ENCODE measurements at regions not wholly inside any gene's neighbourhood (a gene's known extent, or its start where the extent isn't known, plus 50 kb on each side); places are given as distances from the start of the nearest gene placed in this dataset.

- no CpG with 5 or more reads among the region's 5 CpGs for WGBS (ENCODE audit: insufficient coverage, insufficient read length)
- Histone ChIP-seq H3K4me1 (ENCODE audit: control insufficient read depth, insufficient read depth, low read length) (no peaks in the 10 kb centered on the region), H3K4me3 (ENCODE audit: low read length) (no peak overlapping the region), H3K27me3 (ENCODE audit: control insufficient read depth, insufficient read depth, low read length) (no peaks in the 10 kb centered on the region), H3K9me3 (ENCODE audit: control insufficient read depth, insufficient read depth, low read length) (no peaks in the 10 kb centered on the region), H3K27ac (ENCODE audit: low read length) (no peak overlapping the region), H3K36me3 (ENCODE audit: control insufficient read depth, insufficient read depth, low read length) (no peaks in the 10 kb centered on the region)
- no peak for DNase-seq (ENCODE audit: low read depth, low spot score)
These were observed 75.7 kb upstream of the ARNT2 start for GRCh38 chr15:80328496-80328895.

- Histone ChIP-seq H3K36me3 (ENCODE audit: control insufficient read depth, insufficient read depth, low read length) (no peaks in the 10 kb centered on the region), H3K4me3 (ENCODE audit: low read length) (no peak overlapping the region), H3K27ac (ENCODE audit: low read length) (no peak overlapping the region), H3K27me3 (ENCODE audit: control insufficient read depth, insufficient read depth, low read length) (no peaks in the 10 kb centered on the region), H3K4me1 (ENCODE audit: control insufficient read depth, insufficient read depth, low read length) (no peaks in the 10 kb centered on the region), H3K9me3 (ENCODE audit: control insufficient read depth, insufficient read depth, low read length) (no peaks in the 10 kb centered on the region)
- no peak for DNase-seq (ENCODE audit: low read depth, low spot score)
- no CpG with 5 or more reads among the region's 28 CpGs for WGBS (ENCODE audit: insufficient coverage, insufficient read length)
These were observed 72.2 kb upstream of the ARNT2 start for GRCh38 chr15:80331886-80332406.

GRCh38 chr15:80333261-80333660 is 70.9 kb upstream of the ARNT2 start:
- H3K27ac ChIP-seq (ENCODE audit: low read length), result no peak overlapping the region
- H3K27me3 ChIP-seq (ENCODE audit: control insufficient read depth, insufficient read depth, low read length), result no peaks in the 10 kb centered on the region
- no peak for DNase-seq (ENCODE audit: low read depth, low spot score)
- WGBS (ENCODE audit: insufficient coverage, insufficient read length), result no CpG with 5 or more reads among the region's 4 CpGs
- no peaks in the 10 kb centered on the region for H3K36me3 ChIP-seq (ENCODE audit: control insufficient read depth, insufficient read depth, low read length)
- H3K4me1 ChIP-seq (ENCODE audit: control insufficient read depth, insufficient read depth, low read length), result no peaks in the 10 kb centered on the region
- H3K9me3 ChIP-seq (ENCODE audit: control insufficient read depth, insufficient read depth, low read length), result no peaks in the 10 kb centered on the region
- no peak overlapping the region for H3K4me3 ChIP-seq (ENCODE audit: low read length)

GRCh38 chr15:80334521-80334920 is 69.7 kb upstream of the ARNT2 start:
- Histone ChIP-seq H3K27me3 (ENCODE audit: control insufficient read depth, insufficient read depth, low read length) (no peaks in the 10 kb centered on the region), H3K4me3 (ENCODE audit: low read length) (no peak overlapping the region), H3K4me1 (ENCODE audit: control insufficient read depth, insufficient read depth, low read length) (no peaks in the 10 kb centered on the region), H3K9me3 (ENCODE audit: control insufficient read depth, insufficient read depth, low read length) (no peaks in the 10 kb centered on the region), H3K36me3 (ENCODE audit: control insufficient read depth, insufficient read depth, low read length) (no peaks in the 10 kb centered on the region), H3K27ac (ENCODE audit: low read length) (no peak overlapping the region)
- no peak for DNase-seq (ENCODE audit: low read depth, low spot score)
- WGBS (ENCODE audit: insufficient coverage, insufficient read length), result no CpG with 5 or more reads among the region's 1 CpG

- Histone ChIP-seq H3K36me3 (ENCODE audit: control insufficient read depth, insufficient read depth, low read length) (no peaks in the 10 kb centered on the region), H3K27me3 (ENCODE audit: control insufficient read depth, insufficient read depth, low read length) (no peaks in the 10 kb centered on the region), H3K27ac (ENCODE audit: low read length) (no peak overlapping the region), H3K4me1 (ENCODE audit: control insufficient read depth, insufficient read depth, low read length) (no peaks in the 10 kb centered on the region), H3K4me3 (ENCODE audit: low read length) (no peak overlapping the region), H3K9me3 (ENCODE audit: control insufficient read depth, insufficient read depth, low read length) (no peaks in the 10 kb centered on the region)
- DNase-seq (ENCODE audit: low read depth, low spot score), result no peak
- WGBS (ENCODE audit: insufficient coverage, insufficient read length), result no CpG with 5 or more reads among the region's 3 CpGs
These were observed 64.6 kb upstream of the ARNT2 start for GRCh38 chr15:80339601-80340000.

- no CpG with 5 or more reads among the region's 4 CpGs for WGBS (ENCODE audit: insufficient coverage, insufficient read length)
- no peaks in the 10 kb centered on the region for H3K27me3 ChIP-seq (ENCODE audit: control insufficient read depth, insufficient read depth, low read length)
- H3K27ac ChIP-seq (ENCODE audit: low read length), result no peak overlapping the region
- H3K4me3 ChIP-seq (ENCODE audit: low read length), result no peak overlapping the region
- H3K9me3 ChIP-seq (ENCODE audit: control insufficient read depth, insufficient read depth, low read length), result no peaks in the 10 kb centered on the region
- DNase-seq (ENCODE audit: low read depth, low spot score), result no peak
- H3K36me3 ChIP-seq (ENCODE audit: control insufficient read depth, insufficient read depth, low read length), result no peaks in the 10 kb centered on the region
- no peaks in the 10 kb centered on the region for H3K4me1 ChIP-seq (ENCODE audit: control insufficient read depth, insufficient read depth, low read length)
These were observed 62.0 kb upstream of the ARNT2 start for GRCh38 chr15:80342148-80342547.

GRCh38 chr15:80343554-80343992 is 60.6 kb upstream of the ARNT2 start:
- H3K9me3 ChIP-seq (ENCODE audit: control insufficient read depth, insufficient read depth, low read length), result no peaks in the 10 kb centered on the region
- no peak overlapping the region for H3K4me3 ChIP-seq (ENCODE audit: low read length)
- no CpG with 5 or more reads among the region's 3 CpGs for WGBS (ENCODE audit: insufficient coverage, insufficient read length)
- H3K36me3 ChIP-seq (ENCODE audit: control insufficient read depth, insufficient read depth, low read length), result no peaks in the 10 kb centered on the region
- no peaks in the 10 kb centered on the region for H3K4me1 ChIP-seq (ENCODE audit: control insufficient read depth, insufficient read depth, low read length)
- DNase-seq (ENCODE audit: low read depth, low spot score), result no peak
- H3K27ac ChIP-seq (ENCODE audit: low read length), result no peak overlapping the region
- no peaks in the 10 kb centered on the region for H3K27me3 ChIP-seq (ENCODE audit: control insufficient read depth, insufficient read depth, low read length)

- Histone ChIP-seq H3K27me3 (ENCODE audit: control insufficient read depth, insufficient read depth, low read length) (no peaks in the 10 kb centered on the region; the same call in 1 of the 2 replicates), H3K9me3 (ENCODE audit: control insufficient read depth, insufficient read depth, low read length) (no peaks in the 10 kb centered on the region), H3K4me1 (ENCODE audit: control insufficient read depth, insufficient read depth, low read length) (no peaks in the 10 kb centered on the region), H3K36me3 (ENCODE audit: control insufficient read depth, insufficient read depth, low read length) (no peaks in the 10 kb centered on the region), H3K4me3 (ENCODE audit: low read length) (no peak overlapping the region), H3K27ac (ENCODE audit: low read length) (no peak overlapping the region)
- DNase-seq (ENCODE audit: low read depth, low spot score), result no peak
- no CpG with 5 or more reads among the region's 1 CpG for WGBS (ENCODE audit: insufficient coverage, insufficient read length)
These were observed 53.1 kb upstream of the ARNT2 start for GRCh38 chr15:80350941-80351610.
